Hematopoietic multipotent progenitor cell treated with erythropoietin and hydrocortisone succinate and interleukin-3 and kit ligand, for 6 days (in vitro differentiated cells): ENCODE measurements at regions not wholly inside any gene's neighbourhood (a gene's known extent, or its start where the extent isn't known, plus 50 kb on each side); places are given as distances from the start of the nearest gene placed in this dataset.

Experiments
- DNase-seq: peaks from one replicate; pipeline ENCODE4 v3.0.0-alpha.2; 2015

- DNase-seq = no peak
Observed at GRCh38 chr6:10235344-10235743, 179.5 kb downstream of the TFAP2A start.

GRCh38 chr6:10230531-10230930 lies 184.3 kb downstream of the TFAP2A start:
- DNase-seq = no peak

GRCh38 chr6:10223841-10224240 lies 191.0 kb downstream of the TFAP2A start:
- DNase-seq = no peak

- DNase-seq = no peak
Observed at GRCh38 chr6:10221178-10221577, 193.7 kb downstream of the TFAP2A start.

GRCh38 chr6:10219510-10219909 lies 195.4 kb downstream of the TFAP2A start:
- DNase-seq = no peak

- DNase-seq = no peak
Observed at GRCh38 chr6:10217111-10217510, 197.8 kb downstream of the TFAP2A start.

- DNase-seq = no peak
Observed at GRCh38 chr6:10215326-10216110, 199.4 kb downstream of the TFAP2A start.

- no peak for DNase-seq
Observed at GRCh38 chr6:10210052-10210451, 204.8 kb downstream of the TFAP2A start.

GRCh38 chr6:10205892-10206291 lies 209.0 kb downstream of the TFAP2A start:
- DNase-seq = peak; percentile 52

- no peak for DNase-seq
Observed at GRCh38 chr6:10205120-10205519, 209.8 kb downstream of the TFAP2A start.

- no peak for DNase-seq
Observed at GRCh38 chr6:10203651-10204050, 211.2 kb downstream of the TFAP2A start.

GRCh38 chr6:10202581-10202980 lies 212.3 kb downstream of the TFAP2A start:
- DNase-seq = no peak

- no peak for DNase-seq
Observed at GRCh38 chr6:10201606-10202510, 213.0 kb downstream of the TFAP2A start.

- DNase-seq = no peak
Observed at GRCh38 chr6:10196090-10196489, 218.8 kb downstream of the TFAP2A start.

- no peak for DNase-seq
Observed at GRCh38 chr6:10194816-10195672, 219.8 kb downstream of the TFAP2A start.

- DNase-seq = no peak
Observed at GRCh38 chr6:10193321-10193720, 221.6 kb downstream of the TFAP2A start.

GRCh38 chr6:10190042-10190441 lies 224.8 kb downstream of the TFAP2A start:
- DNase-seq = no peak

GRCh38 chr6:10184371-10185227 lies 230.3 kb downstream of the TFAP2A start:
- DNase-seq = no peak

GRCh38 chr6:10180138-10181074 lies 234.5 kb downstream of the TFAP2A start:
- no peak for DNase-seq

GRCh38 chr6:10177704-10178103 lies 237.2 kb downstream of the TFAP2A start:
- DNase-seq = no peak

GRCh38 chr6:10175362-10175761 lies 239.5 kb downstream of the TFAP2A start:
- DNase-seq = no peak
